HG03520 (cell line): ENCODE measurements at regions not wholly inside any gene's neighbourhood (a gene's known extent, or its start where the extent isn't known, plus 50 kb on each side); places are given as distances from the start of the nearest gene placed in this dataset.

Source experiments
- ATAC-seq: cut with Tn5 transposase; IDR thresholded peaks from one replicate; pipeline ENCODE4 v1.9.1; 2021; ENCODE audit warnings: mild to moderate bottlenecking, moderate library complexity; ENCODE audit not compliant: unreplicated experiment

DNA sequence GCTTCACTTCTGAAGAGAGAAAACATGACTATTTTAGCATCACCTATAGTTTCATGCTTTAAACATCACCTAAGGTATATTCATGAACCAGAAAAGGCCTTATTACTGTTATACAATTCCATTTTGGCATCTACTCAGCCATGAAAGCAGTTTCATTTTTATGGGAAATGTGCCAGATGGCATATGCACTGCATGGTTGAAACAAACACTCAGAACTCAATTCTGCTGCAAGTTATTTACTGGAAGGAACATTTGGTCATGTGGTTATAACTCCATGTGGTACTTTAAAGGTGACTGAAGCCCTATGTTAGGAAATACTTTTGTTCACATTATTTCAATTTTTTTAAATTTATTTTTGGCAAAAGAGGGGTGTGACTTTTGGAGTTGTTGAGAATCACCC, 287.5 kb upstream of the CRIM1 start:
- ATAC-seq: no peak

DNA sequence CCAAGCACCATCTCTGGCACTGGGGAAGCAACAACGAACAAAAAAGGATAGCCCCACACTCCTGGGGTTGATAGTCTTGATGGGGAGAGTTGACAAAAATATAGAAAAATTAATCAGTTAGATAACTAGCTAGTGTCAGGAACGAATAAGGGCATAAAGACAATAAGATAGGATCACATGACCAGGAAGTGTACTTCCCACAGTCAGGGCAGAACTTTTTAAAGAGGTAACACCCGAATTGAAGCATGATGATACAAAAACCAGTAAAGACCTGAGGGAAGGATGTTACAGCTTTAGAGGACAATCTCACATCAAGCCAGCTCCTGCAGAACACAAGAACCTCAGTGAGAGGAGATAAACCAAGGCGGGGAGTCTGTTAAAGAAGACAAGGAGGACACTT, 295.4 kb upstream of the CRIM1 start:
- ATAC-seq: no peak

DNA sequence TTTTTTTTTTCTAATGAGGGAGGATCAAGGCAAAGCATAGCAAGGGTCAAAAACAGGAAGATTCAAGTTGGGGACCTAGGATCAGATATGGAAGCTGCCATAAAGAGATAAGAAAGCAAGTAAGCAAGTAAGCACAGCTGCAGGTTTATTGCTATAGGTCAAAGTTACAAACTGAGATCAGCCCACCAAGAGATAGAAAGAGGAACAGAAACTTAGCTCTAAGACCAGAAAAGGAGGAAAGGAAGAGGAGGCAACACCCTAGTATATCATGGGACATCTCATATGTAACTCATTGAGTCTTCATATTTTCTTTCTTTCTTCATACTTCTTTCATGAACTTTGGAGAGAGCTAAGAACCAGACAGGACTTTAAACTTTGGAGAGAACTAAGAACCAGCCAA, 295.9 kb upstream of the CRIM1 start:
- peak; percentile 100 for ATAC-seq

DNA sequence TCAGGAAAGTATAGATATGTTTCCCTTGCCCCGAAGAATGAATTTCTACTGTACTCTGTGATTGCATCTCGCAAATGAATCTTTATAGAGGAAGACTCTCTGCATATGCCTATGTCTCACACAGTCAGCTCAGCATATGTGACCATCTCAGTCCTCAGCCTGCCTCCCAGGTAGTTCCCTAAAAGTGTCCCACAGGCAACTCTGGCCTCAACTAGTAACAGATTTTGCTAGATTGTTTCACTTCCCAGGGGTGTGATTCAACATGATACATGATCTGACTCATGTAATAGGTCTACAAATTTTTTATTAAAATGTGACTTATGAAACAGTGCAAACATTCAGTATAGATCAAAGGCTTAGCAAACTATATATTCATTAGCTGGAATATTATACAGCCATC, 296.6 kb upstream of the CRIM1 start:
- ATAC-seq: no peak

DNA sequence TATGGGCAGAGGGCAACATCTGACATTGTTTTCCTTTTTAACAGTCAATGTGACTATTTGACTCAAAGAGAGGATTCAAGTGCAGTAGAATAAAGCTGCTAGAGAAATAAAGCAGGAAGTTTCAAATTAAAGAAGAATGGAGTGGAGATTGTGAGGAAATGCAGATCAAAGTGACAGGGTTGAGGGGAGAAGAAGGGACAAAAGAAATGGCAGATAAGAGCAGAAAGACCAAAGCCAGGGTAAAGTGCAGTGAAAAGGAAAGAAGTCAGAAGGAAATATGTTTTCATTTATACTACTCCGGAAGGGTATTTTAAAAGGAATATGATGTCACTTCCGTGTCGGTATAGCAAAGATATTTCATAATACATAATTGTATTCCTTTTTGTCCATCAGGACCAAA, 297.5 kb upstream of the CRIM1 start:
- no peak for ATAC-seq

DNA sequence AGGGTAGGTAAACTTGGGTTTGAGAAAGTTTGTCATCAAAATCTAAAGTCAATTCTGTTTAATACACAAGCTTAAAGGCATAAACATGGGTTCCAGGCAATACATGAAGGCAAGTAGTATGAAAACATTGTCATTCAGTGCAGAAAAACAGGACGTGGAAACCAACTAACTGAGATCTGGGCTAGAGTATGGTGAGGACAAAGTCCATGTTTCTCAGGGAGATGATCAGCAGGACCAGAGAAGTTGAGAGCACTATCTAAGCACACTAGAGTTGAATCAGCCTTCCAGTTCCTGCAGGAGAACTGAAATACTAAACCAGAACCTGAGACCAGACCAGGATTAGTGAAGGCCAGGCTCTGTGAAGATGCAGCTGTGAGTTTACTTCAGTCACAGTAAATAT, 302.8 kb upstream of the CRIM1 start:
- ATAC-seq: no peak

DNA sequence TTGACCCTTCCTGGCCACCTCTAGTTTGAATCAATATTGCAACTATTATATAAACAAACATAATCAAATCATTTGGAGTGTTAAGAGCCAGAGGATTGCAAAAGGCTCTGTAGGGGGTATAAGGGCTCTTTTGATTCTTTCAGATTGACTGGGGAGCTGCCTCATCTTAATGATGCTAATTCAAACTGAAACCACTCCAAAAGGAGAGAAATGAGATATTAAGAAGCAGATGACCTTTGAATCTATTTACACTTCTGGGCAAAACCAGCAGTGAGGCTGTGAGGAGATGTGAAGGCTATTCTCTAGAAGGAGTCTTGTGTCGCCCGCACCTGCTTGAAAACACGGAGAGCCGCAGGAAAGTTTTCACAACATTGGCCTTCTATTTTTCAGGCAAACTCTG, 311.2 kb upstream of the CRIM1 start:
- ATAC-seq: no peak

DNA sequence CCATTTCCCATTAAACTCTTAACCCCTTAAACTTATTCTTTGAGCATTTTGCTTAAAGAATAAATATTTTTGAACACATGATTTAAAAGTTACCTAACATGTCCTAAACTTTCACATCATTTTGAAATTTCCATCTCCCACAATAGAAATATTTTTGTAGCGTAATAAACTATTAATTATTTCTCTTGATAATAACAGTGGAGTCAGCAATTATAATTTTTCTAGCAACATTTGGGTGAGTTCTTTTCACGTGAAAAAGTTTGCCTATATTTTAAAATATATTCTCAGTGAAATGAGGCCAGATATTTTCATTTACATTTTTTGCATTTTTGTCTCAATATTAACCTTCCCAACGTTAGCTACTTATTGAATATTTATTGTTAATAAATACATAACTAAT, 320.4 kb upstream of the CRIM1 start:
- no peak for ATAC-seq

DNA sequence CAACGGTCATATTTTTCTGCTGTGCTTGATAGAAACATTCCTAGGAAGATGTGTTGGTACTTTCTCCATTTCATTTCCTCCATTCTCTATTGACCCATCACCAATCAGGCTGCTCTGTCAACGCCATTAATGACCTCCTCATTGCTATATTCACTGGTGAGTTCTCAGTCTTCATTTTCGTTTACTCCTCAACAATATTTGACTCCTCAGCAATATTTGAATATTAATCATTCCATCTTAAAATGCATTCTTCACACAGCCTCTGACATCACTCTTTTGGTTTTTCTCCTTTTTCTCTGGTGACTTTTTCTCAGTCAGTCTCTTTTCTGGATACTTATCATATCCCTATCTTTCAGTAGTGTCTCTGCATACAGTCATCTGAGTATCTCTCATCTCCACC, 323.5 kb upstream of the CRIM1 start:
- ATAC-seq: no peak

DNA sequence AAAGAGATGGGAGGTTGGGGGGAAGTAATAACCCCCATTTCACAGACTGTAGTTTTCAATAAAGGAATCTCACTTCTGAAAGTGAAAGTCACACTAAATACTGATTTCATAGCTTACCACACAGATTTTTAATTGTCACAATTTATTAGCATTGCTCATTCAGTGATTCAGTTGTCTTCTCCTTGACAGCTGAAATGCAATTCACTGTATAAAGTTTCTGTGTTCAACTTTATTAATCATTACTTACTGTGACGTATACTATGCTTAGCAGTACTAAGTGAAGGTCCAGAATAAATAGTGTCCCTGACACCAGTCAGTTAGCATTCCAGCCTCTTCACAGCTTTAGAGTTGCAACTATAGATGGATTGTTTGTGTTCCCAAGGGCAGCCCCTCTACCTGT, 324.1 kb upstream of the CRIM1 start:
- no peak for ATAC-seq

DNA sequence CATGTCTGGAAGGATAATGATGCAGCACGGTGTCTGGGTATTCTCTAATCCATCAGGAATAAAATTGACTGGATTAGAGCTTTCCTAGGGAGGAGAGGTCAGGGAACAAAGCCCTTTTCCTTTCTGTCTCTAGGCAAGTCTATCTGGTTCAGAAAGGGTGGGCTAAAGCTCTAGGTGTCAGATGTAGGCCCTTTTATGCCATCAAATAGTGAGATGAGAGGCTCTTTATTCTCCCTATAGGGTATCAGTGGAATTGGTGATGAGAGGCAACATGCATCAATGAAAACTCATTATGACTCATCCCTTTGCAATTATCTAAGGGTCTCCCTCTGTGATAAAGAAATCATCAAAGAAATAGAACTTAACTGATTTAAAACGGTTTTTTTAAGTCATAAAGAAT, 328.0 kb upstream of the CRIM1 start:
- no peak for ATAC-seq

DNA sequence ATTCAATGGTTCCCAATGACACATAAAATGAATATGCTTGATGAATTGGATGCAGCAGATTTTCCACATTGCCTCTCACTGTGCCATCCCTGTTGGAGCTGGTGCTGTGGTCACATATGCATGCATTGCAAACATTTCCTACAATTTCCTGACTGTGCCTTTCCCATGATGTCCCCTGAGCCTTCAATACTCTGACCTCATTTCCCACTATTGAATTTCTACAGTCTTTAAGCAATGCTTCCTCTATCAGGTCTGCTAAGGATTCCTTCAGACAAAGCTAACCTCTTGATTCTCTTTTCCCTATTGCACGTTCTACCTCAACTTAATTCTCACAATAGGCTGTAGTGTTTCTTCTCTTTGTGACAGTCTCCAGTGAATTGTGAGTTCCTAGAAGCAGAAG, 342.5 kb upstream of the CRIM1 start:
- no peak for ATAC-seq

DNA sequence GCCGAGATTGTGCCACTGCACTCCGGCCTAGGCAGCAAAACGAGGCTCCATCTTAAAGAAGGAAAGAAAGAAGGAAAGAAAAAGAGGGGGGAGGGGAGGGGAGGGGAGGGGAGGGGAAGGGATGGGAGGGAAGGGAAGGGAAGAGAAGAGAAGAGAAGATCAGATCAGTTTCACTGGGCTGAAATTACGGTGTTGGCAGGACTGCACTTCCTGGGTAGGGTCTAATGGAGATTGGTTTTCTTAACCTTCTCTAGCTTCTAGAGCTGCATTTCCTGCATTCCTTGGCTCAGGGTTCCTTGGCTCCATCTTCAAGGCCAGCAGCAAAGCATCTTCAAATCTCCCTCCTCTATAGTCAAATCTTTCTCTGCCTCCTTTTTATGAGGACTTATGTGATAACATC, 349.1 kb upstream of the CRIM1 start:
- no peak for ATAC-seq

DNA sequence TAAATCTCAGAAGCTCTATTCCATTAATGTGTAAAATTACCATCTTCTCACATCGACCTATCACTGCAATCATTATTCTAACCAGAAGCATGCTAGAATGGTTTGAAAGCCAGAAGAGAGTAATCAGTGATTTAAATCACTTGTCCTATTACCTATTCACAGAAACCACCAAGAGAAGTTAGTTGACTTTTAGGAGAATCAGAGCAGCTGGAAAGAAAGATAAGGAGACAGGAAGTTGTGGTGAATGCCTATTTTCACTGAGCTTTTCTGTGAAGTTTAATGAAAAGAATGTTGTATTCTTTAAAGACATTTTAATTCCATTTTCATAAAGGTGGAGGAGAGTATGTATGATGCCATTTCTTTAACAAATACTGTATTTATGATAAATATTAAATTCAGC, 352.6 kb upstream of the CRIM1 start:
- no peak for ATAC-seq

DNA sequence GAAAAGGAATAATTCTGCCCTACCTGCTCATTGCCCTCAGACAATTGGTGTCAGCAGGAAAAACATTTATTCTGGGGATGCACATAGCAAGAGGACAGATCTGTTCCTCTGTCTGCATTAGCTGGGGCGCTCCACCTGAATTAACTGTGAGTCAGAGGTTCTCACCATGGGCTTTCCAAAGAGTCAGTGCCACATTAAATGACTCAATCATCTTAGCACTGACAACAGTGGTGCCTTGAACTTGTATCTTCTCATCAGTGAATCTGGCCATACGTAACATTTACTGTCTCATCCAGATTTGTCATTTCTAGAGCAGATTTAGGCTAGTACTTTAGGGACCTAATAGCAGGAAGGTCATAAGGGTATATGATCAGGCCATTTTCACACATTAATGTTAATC, 358.1 kb upstream of the CRIM1 start:
- no peak for ATAC-seq

DNA sequence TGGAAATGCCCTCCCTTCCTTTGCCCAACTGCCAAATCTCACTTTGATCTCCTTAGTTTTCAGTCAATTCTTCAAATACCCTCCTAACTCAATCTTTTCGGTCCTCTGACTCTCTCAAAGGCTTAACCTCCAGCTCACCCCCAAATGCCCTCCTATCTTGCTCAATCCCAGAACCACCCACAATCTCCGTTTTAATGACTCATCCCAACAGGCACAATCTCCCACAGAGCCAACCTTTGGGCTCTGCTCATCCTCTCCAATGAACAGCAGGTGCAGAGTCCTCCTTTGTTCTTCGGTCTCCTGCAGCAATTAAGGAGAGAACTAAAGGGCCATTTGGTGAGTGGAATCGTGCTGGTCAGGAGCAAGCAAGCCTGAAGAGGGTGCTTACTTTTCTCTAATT, 366.1 kb upstream of the CRIM1 start:
- no peak for ATAC-seq

DNA sequence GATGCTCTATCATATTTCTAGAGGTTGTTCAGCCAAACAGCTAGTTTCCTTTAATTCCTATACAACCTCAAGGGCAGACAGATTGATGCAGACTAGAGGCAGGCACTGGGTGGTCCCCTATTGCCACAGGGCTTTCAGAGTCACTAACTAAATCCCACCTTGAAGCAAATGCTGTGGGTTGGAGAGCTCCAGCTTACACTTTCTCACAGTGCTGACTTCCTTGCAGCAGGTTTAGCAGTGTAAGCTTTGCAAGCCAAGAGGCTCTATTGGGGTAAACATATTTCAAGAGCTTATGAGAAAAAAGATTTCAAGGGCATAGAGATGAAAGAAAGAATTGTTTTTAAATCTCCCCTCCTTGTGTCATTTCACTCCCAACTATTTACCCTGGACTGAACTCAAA, 366.5 kb upstream of the CRIM1 start:
- ATAC-seq: no peak

DNA sequence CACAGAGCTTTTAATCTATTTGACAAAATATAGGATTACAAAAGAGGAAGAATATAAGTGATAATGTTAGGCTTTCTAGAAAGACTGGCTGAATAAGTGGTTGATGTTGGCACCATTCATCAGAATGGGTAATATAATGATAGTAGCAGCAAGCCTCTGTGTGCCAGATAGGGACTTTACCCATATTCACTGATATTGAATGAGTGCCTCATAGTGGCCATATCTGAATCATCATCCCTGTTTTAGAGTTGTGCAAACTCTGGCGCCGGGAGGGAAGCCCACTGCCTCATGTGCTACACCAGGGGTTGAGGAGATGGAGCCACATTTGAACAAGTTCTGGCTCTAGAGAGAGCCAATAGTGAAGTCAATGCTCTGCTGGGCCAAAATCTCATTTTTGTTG, 368.7 kb upstream of the CRIM1 start:
- ATAC-seq: no peak

DNA sequence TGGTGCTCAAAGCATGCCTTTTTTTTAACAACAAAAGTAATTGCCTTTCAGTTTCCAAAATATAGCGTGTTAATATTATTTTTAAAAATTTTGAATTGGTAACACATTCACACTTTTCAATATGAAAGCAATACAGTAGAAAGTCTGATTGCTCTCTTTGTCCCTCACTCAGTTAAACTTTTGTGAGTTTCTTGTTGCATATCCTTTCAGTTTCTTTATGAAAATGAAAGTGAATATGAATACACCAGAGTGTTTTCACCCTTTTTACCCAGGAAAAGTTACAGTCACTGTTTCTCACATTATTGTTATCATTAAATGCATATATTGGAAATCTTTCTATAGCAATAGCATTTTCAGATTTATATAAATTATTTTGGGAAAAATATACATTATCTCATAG, 377.4 kb upstream of the CRIM1 start:
- ATAC-seq: peak; percentile 93

DNA sequence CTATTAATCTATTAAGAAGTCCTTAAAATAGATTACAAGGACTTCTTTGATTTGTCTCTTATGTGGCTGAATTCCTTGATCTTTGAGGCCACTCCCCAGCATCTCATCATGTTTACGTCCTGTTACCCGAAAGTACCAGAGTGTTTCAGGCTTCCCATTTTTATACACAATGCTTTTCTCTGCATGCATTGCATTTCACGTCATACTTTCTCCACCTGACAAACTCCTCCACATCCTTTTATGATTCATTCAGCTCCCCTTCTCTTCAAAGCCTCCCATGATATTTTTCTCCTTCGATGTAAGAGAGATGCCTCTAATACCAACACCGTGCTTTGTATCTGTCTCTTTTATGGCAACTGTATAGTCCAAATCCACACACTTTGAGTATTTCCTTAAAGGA, 379.0 kb upstream of the CRIM1 start:
- ATAC-seq: no peak

DNA sequence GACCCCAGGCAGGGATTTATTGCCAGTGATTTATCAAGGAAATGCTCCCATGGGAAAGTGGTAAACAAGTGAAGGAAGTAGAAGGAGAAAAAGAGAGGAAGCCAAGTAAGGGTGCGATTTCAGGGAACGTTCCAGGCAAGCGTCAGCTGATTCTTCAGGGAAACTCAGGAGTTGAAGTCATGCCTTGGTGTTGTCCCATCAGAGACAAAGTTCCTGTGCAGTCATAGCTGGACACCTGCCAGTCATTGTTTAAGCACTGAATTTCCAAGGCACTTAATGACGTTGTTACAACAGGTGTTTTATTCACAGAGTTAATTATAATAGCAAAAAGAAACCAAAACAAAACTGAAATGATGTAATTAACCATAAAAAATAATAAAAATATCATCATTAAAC, 381.8 kb upstream of the CRIM1 start:
- no peak for ATAC-seq

DNA sequence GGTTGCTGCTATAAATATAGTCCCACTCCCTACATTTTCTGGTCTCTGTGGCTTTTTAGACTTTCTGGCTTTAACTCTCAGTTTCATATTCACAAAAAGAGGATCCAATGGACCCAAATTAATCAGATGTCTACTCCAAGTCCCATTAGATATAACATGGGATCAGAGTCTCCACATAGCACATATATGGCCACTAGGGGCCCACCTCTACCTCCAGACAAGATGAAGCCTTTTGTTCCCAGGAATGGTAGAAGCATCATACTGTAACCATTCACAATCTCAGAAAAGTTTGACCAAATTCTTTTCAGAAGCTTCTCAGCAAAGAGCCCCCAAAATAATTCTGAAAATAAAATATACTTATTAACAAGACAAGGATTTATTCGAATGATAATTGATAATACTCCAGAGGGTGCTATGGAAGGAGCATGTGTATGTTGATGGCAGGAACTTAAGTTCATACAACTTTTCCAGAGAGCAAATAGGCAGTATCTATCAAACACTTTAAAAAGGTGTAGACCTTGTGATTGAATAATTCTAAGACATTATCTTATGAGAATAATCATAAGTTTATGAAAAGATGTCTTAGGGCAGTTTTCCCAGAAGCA, 382.3 kb upstream of the CRIM1 start:
- peak; percentile 79 for ATAC-seq

DNA sequence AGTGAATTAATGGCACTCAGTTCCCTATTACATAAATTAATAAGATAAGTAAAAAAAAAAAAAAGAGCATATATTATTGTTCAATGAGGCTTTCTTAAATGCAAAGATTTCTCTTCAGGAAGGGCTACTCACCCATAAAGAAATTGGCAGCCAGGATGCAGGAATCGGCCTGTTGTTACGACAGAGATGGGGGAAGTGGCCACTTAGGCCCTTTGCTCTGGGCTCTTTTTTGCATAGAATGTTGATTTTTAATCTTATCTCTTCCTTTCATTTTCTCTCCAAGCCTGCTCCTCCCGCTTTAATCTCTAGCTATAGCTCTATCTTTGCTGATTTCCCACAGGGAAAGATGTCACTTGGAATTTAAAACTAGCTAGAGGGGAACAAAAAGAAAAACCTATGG, 391.8 kb upstream of the CRIM1 start:
- ATAC-seq: no peak

DNA sequence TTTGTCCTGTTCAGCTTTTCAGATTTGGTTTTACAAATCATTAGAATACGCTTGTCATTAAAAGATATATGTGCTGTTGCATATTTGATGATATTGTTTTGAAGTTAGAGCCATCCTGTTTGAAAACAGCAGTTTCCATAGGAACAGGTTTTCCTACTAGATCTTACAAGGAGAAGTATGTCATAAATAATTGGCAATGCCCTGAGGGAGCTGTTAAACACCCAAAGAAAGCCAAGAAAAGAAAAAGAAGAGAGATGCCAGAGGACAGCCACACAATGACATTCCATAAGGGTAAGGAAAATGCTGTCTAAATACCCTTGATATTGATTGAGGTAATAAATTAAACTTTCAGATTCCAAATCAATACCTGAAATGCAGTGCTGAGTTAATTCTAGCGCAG, 392.2 kb upstream of the CRIM1 start:
- no peak for ATAC-seq
